ENCODE measurements at regions not wholly inside any gene's neighbourhood (a gene's known extent, or its start where the extent isn't known, plus 50 kb on each side); places are given as distances from the start of the nearest gene placed in this dataset.

DNA sequence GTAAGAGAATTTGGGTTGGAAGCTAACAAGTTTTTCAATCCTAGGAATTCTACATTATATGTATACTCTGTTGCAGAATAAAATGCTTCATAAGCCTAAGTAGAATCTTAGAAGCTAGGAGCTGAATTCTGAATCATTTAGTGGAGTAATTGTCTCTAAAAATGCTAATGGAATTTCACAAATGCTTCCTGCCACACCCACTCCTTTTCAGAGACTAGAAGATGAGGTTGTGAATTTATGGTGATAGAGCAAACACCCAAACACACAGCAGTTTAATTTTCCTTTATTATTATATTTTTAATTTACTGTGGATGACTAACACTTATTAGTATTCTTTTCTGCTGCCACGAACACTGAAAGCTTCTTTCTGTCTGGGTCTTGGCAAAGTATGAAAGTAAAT, 208.0 kb upstream of the PDE4D start:
- Mint-ChIP-seq H3K9me3 (ENCODE audit: insufficient read depth) (no peaks in the 10 kb centered on the region), H3K27ac (no peak overlapping the region), H3K4me1 (no peaks in the 10 kb centered on the region), H3K27me3 (no peaks in the 10 kb centered on the region), H3K4me3 (no peak overlapping the region)
- peaks cover 0 to 4% (median 0%) of the 10 kb centered on the region in 3 donors for H3K9me3 ChIP-seq (ENCODE audit: control extremely low read depth in 1 of 3, control insufficient read depth in 2 of 3, insufficient read depth in 1 of 3, low read length in 2 of 3)
- no peak overlapping the region for H2AFZ ChIP-seq (ENCODE audit: insufficient read depth, low read depth, low read length, poor library complexity, severe bottlenecking)
- H3K36me3 ChIP-seq (replicated peaks in 1 of 2; ENCODE audit: control extremely low read depth in 1 of 2, control insufficient read depth in 1 of 2, extremely low read depth in 1 of 2, insufficient read depth in 2 of 2, low read length in 1 of 2) = no peaks in the 10 kb centered on the region
- H3K4me1 ChIP-seq (ENCODE audit: control insufficient read depth in 2 of 2, insufficient read depth in 2 of 2, low read length in 2 of 2) = no peaks in the 10 kb centered on the region
- CTCF ChIA-PET = no interaction called here
- H3K79me2 ChIP-seq (ENCODE audit: control insufficient read depth, insufficient read depth, low read length) = no peaks in the 10 kb centered on the region
- intact Hi-C loops (cut with micrococcal nuclease) = no loop called here
- POLR2A ChIA-PET = no interaction called here
- H4K20me1 ChIP-seq (ENCODE audit: control insufficient read depth, insufficient read depth, low read length, poor library complexity, severe bottlenecking) = no peaks in the 10 kb centered on the region
- H3K4me2 ChIP-seq (replicated peaks; ENCODE audit: low read depth, low read length, poor library complexity, severe bottlenecking) = no peak overlapping the region
- H3K4me3 ChIP-seq (ENCODE audit: control extremely low read depth in 1 of 5, extremely low read depth in 1 of 5, insufficient read depth in 1 of 5, low read depth in 2 of 5, low read length in 4 of 5) = no peak overlapping the region
- DNase-seq (no peak), ATAC-seq (ENCODE audit: low read depth) (no peak)
- H3K9ac ChIP-seq (ENCODE audit: low read length) = no peak overlapping the region
- no peak overlapping the region for H3K27ac ChIP-seq (ENCODE audit: low read length in 2 of 2)
- no CpG with 5 or more reads among the region's 1 CpG for WGBS (ENCODE audit: insufficient coverage)
- no peaks in the 10 kb centered on the region for H3K27me3 ChIP-seq (replicated peaks in 1 of 4; ENCODE audit: control extremely low read depth in 1 of 4, control insufficient read depth in 3 of 4, insufficient read depth in 4 of 4, low read length in 3 of 4)
- TF ChIP-seq, protein P1, sequence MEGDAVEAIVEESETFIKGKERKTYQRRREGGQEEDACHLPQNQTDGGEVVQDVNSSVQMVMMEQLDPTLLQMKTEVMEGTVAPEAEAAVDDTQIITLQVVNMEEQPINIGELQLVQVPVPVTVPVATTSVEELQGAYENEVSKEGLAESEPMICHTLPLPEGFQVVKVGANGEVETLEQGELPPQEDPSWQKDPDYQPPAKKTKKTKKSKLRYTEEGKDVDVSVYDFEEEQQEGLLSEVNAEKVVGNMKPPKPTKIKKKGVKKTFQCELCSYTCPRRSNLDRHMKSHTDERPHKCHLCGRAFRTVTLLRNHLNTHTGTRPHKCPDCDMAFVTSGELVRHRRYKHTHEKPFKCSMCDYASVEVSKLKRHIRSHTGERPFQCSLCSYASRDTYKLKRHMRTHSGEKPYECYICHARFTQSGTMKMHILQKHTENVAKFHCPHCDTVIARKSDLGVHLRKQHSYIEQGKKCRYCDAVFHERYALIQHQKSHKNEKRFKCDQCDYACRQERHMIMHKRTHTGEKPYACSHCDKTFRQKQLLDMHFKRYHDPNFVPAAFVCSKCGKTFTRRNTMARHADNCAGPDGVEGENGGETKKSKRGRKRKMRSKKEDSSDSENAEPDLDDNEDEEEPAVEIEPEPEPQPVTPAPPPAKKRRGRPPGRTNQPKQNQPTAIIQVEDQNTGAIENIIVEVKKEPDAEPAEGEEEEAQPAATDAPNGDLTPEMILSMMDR (IDR thresholded peaks at IDR 0.05) = no peak
- TF ChIP-seq EZH2 (IDR thresholded peaks at IDR 0.05; ENCODE audit: borderline replicate concordance, insufficient read depth, low read depth, low read length, poor library complexity, severe bottlenecking) = no peak

DNA sequence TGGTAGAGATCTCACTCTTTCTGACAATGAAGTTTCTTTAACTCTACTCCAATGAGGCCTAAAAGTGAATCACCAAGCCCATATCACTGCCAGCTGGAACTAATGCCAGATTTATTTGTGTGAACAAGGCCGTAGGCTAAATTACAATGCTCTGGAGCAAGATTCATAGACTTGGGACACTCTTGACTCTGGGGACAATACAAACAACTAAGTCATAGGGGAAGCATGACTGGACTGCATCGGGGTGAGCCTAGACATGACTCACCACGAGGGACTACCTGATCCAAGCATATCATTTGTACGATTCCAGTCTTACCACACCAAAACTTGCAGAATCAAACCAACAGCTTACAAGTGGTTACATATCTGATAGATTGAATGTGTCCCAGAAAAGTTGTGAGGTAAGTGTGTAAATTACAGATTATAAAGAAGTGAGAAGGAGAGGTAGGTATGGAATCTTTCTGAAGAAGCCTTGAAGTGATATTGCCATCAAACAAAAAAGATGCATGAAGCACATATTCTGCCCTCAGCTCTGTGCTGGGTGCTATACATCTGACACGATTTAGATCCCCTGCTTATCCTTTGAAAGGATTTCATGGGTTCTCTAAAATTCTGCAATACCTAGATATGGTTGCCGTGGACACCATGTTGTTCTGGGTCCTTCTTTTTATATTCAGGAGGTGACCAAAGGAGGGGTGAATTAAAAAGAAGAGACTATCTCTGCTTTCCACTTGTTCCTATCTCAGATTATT, 199.3 kb upstream of the PDE4D start:
- Histone ChIP-seq H3K9ac (ENCODE audit: low read length) (no peak overlapping the region), H3K79me2 (ENCODE audit: control insufficient read depth, insufficient read depth, low read length) (no peaks in the 10 kb centered on the region), H3K9me3 (ENCODE audit: control extremely low read depth in 1 of 3, control insufficient read depth in 2 of 3, insufficient read depth in 1 of 3, low read length in 2 of 3) (peaks cover 0 to 5% (median 2%) of the 10 kb centered on the region in 3 donors), H3K27me3 (replicated peaks in 1 of 4; ENCODE audit: control extremely low read depth in 1 of 4, control insufficient read depth in 3 of 4, insufficient read depth in 4 of 4, low read length in 3 of 4) (no peaks in the 10 kb centered on the region), H3K4me3 (ENCODE audit: control extremely low read depth in 1 of 5, extremely low read depth in 1 of 5, insufficient read depth in 1 of 5, low read depth in 2 of 5, low read length in 4 of 5) (no peak overlapping the region), H4K20me1 (ENCODE audit: control insufficient read depth, insufficient read depth, low read length, poor library complexity, severe bottlenecking) (no peaks in the 10 kb centered on the region), H2AFZ (ENCODE audit: insufficient read depth, low read depth, low read length, poor library complexity, severe bottlenecking) (no peak overlapping the region), H3K4me1 (ENCODE audit: control insufficient read depth in 2 of 2, insufficient read depth in 2 of 2, low read length in 2 of 2) (no peaks in the 10 kb centered on the region), H3K4me2 (replicated peaks; ENCODE audit: low read depth, low read length, poor library complexity, severe bottlenecking) (no peak overlapping the region), H3K36me3 (replicated peaks in 1 of 2; ENCODE audit: control extremely low read depth in 1 of 2, control insufficient read depth in 1 of 2, extremely low read depth in 1 of 2, insufficient read depth in 2 of 2, low read length in 1 of 2) (no peaks in the 10 kb centered on the region), H3K27ac (ENCODE audit: low read length in 2 of 2) (no peak overlapping the region)
- intact Hi-C loops (cut with micrococcal nuclease) = no loop called here
- DNase-seq (no peak), ATAC-seq (ENCODE audit: low read depth) (no peak)
- H3K9me3 Mint-ChIP-seq (ENCODE audit: insufficient read depth) = peaks cover 6% of the 10 kb centered on the region
- H3K4me1 Mint-ChIP-seq = no peaks in the 10 kb centered on the region
- TF ChIP-seq, protein P1 (IDR thresholded peaks at IDR 0.05) = no peak
- no peak for TF ChIP-seq EZH2 (IDR thresholded peaks at IDR 0.05; ENCODE audit: borderline replicate concordance, insufficient read depth, low read depth, low read length, poor library complexity, severe bottlenecking)
- CTCF ChIA-PET = no interaction called here
- no peak overlapping the region for H3K27ac Mint-ChIP-seq
- H3K4me3 Mint-ChIP-seq = no peak overlapping the region
- 94% methylated on average over 2 of the region's 6 CpGs for WGBS (ENCODE audit: insufficient coverage)
- POLR2A ChIA-PET = no interaction called here
- no peaks in the 10 kb centered on the region for H3K27me3 Mint-ChIP-seq
